HG03432 (cell line): ENCODE measurements at regions not wholly inside any gene's neighbourhood (a gene's known extent, or its start where the extent isn't known, plus 50 kb on each side); places are given as distances from the start of the nearest gene placed in this dataset.

ENCODE experiments used
- ATAC-seq: cut with Tn5 transposase; IDR thresholded peaks from one replicate; pipeline ENCODE4 v1.9.1; 2021; ENCODE audit warnings: mild to moderate bottlenecking, moderate library complexity; ENCODE audit not compliant: unreplicated experiment

DNA sequence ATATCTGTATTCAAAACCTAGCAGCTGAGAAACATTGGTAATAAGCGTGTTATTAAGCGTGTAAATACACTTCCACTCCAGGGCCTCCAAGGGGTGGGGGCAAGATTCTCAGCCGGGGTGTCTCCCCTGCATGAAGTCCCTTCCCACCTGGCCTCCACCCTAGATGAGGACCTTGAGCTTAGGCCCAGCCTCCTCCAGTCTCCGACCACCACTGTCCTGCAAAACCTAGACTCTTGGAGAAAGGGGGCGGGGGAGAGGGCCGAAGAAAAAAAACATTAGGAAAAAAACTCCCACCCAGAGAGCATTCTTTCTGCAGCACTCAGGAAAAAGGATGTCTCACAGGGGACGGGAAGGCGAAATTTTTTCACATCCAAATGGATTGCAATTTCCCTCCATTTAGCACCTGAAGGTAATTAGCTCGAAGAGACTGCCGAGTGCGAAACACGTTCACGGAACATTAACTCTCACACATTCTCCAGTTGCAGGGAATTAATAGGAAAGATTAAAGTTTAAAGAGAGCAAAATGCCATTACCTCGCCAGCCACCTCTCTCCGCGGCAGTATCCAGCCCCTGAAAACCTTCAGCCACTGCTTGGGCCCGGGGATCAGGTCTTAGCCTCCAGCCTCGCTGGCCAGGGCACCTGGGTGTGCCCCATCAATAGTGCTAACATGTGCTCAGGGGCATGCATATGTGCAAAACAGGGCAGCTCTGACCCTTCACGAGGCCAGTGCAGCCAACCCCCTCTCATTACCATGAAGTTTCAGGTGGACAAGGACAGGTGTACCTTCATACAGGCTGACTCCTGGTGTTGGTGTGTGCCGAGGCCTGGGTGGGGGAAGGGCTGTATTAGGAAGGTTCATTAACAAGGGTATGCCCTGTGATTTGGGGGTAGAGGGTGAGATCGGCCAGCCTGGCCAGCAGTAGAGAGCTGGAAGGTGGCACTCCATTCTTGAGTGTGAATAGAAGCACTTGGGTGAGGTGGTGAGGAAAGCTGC, 77.2 kb downstream of the HIF1AN start:
- ATAC-seq = no peak

DNA sequence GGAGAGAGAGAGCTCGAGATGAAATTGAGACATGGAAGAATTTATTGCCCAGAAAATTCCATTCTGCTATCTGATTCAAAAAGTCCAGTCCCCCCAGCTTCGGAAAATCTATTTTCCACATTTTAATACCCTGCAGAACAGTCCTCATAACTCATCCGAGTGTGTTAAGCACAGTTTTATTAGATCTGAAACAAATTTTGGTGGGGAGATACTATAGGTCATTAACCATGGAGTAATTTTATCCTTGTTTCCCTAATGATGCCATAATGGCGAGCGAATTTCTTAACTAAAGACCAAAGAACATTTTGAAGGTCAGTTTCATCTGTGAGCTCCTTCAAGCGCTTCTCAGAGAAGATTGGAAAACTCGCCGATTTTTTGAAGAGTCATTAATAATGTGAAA, 78.1 kb downstream of the HIF1AN start:
- ATAC-seq = no peak

DNA sequence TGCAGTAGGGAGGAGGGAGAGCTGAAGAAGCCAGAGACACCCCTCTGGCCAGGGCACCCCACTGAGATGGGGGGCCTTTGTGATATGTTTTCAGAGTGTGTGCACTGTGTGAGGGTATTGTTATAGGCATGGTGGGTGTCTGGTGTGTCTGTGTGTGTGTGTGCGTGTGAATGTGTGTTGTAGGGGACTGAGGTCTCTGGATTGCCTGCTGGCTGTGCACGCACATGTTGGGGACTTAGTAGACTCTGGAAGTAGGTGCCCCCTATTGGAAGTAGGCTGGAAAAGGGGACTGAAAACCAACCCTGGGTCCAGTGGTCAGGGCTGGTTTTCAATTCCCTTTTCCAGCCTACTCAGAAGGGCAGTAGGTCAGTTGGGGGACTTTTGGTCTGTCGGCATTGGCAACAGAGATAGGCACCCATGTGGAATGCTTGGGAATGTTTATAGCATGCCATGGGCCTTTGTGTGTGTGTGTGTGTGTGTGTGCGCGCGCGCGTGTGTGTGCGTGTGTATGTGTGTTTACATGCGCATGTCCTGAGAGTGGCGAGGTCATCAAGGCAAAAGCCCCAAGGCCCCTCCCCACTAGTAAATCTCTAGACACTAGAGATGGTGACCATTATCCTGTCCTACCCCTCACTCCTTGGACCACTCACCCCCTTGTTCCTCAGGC, 78.8 kb downstream of the HIF1AN start:
- no peak for ATAC-seq

DNA sequence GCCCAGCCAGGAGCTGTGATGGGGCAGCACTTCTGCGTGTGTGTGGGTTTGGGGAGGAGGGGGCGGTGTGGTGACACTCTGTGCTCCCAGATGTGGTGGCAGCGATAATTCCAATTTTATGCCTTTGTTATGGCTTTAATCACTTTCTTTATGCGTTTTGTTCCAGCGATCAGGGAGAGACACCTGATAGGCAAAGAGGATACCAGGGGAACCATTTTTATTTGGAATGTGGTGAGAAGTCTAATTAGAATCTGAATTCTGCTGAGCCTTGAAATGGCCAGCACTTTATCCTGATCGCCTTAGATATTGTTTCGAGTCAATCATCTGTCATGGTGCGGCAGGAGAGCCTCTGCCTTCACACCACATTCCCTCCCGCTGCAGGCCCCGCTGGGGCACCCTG, 79.5 kb downstream of the HIF1AN start:
- ATAC-seq = no peak

DNA sequence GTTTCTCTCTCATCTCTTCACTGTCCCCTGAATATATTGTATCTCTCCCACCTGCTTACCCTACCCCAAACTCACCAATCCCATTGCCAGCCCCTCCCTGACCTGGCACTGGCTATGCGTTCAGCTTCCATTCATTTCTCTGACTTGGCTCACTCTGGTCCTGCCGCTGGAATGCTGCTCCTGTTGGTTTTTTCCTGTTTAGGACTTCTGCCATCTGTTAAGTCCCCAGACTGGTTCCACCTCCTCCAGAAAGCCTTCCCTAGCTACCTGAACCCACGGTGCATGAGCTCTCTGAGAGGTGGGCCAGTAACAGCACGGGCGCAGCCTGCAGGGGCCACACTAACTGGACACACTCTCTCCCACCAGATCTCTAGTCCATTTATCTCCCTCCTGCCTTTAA, 80.2 kb downstream of the HIF1AN start:
- ATAC-seq = no peak

DNA sequence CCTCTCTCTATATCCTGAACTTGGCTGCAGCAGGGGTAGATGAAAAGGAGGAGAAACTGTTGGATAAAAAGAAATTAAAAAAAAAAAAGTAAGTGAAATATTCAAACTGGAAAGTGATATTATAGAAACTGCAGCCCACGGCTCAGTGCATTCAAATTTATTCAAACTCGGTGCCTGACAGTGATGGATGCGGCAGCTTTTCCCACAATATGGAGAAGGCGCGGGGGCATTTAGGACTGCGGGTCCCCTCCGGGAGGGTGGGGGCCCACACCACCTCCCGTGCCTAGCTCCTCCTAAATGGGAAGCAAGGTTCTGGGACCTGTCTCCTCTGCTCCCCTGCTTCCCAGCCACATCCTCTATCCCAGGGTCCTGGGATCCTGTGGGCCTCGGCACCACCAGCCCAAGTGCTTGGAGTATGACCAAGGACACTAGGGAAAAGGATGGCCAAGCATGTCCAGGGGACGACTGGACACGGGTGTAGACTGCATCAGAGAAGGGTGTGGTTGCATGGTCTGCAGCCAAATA, 82.4 kb downstream of the HIF1AN start:
- ATAC-seq = no peak

DNA sequence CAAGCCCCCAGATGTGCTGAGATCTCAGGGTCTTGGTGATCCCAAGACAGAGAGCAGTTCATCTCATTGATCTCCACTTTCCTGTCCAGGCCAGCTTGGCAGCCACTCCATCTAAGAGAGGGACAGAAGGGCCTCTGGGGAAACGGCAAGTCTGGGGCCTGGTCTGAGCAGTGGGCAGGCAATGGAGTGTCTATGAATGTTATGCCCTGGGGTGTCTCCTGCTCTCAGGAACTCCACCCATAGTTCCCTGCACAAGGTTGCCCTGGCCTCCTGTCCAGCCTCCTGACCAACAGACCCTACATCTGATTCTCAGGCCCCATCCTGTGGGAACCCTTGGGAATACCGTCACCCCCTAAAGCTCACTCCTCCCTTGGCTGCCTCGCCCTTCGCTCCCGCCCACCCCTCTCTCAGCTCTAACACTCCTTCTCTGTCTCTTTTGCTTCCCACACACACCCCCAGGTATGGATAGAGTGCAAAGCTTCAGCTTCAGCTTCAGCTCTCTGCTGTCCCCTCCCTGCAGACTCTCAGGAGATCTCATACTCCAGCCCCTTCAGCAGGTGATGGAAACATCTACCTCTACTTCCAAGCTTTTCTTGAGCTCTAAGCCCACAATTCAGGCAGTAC, 83.0 kb downstream of the HIF1AN start:
- no peak for ATAC-seq

DNA sequence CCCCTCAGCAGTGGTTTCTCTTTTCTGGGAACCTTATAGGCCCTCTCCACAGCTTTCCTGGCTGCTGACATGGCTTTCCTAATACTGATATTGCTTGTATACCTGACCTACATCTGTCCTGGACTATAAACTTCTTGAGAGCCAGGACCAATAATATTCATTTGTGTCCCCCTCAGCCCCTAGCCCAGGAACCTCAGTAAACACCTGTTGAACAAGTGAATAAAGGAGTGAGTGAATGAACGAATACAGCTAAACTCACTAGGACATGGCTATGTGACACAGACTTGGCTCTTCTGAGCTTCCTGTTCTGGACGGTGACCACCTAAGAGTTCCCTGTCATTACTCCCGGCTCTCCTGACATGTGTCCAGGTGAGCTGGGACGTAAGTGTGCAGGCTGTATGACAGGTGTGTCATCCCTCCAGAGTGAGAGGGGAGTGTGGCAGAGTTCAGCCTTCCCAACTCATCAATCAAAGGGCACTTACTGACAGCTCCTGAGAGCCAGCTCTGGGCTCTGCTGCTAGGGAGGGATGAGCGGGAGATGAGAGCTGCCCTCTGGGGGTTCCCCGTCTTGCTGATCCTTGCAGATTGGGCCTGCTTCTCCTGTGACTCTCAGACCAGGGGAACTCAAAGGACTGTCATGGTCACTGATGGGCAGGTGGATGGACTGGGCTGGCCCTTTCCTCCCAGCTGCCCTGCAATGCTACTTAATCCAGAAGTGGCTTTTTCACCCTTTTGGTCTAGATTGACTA, 84.5 kb downstream of the HIF1AN start:
- ATAC-seq = no peak

DNA sequence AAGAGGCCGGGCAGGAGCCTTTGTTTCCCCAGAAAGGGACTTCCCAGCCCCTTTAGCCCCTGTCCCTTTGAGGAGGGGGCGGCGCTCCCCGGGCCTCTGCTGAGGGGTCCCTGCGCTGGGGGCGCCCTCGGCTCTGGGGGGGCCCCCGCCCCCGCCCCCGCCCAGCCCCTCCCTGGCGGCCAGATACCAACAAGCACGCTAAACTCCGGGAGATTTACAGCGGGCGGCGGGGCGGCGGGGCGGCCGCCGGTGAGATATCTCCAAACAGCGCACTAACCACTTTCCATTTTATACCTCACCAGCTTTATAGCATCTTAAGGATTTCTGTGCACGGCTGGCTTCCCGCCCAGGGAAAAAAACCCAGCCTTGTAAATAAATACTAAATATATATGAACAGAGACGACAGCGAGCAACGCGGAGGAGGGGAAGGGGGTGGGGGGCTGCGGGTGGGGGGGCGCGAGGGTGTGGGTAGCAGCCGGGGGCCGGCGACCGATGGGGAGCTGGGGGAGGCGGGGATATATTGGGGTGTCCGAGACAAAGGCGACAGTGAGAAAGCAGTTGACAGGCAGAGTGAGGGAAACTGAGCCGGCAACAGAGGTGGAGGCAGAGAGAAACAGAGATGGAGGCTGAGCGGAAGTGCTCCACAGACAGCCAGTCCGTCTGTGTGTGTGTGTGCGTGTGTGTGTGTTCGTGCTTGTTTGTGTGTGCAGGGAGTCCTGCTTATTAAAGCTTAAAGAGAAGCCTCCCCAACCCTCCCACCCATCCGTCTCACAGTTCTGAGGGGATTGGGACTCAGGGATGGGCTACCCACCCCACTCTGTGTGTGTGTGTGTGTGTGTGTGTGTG, 85.8 kb downstream of the HIF1AN start:
- ATAC-seq = no peak

DNA sequence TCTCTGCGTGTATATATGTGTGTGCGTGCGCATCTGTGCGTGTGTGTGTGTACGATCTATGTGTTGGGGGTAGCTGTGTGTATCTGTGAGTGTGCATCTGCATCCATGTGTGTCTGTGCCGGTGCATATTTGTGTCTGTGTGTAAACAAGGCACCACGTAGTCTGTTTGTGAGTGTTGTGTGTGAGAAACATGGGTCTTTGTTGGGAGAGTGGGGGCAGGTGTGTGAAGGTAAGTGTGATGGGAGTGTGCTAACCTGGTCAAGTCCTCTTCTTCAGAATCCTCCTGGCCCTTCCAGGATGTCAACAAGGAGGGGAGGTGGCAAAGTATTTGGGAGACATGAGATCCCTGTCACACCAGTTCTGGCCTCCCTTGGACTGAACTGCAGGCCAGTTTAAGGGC, 87.2 kb downstream of the HIF1AN start:
- ATAC-seq = no peak

DNA sequence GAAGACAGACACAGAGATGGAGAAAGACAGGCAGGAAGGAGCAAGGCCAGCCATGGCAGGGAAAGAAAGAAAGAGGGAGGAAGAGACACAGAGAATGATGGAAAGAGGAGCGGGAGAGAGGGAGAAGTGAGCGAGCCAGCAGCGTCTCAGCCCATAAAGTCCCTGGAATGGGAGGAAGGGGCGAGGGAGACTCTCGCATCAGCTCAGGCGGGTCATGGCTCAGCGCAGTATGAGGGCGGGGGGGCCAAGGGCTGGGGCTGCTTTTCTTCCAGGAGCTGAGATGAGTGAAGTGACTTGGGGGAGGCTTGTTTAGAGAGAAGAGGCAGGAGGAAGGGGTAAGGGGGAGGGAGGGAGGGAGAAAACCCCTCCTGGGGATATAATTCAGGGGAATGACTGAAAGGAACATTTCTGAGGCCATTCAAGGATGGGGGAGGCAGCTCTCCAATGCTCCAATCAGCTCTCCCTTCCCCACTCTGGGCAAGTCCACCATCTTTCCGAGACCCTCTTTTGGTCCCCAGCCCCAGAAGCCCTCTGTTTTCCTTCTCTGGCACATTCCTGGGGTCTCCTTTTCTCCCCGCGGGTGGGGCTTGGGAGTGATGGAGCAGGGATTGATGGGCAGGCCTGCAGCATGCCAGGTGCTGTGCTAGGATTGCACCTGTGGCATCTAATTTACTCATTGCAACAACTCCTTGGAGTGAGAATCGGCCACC, 87.9 kb downstream of the HIF1AN start:
- no peak for ATAC-seq

DNA sequence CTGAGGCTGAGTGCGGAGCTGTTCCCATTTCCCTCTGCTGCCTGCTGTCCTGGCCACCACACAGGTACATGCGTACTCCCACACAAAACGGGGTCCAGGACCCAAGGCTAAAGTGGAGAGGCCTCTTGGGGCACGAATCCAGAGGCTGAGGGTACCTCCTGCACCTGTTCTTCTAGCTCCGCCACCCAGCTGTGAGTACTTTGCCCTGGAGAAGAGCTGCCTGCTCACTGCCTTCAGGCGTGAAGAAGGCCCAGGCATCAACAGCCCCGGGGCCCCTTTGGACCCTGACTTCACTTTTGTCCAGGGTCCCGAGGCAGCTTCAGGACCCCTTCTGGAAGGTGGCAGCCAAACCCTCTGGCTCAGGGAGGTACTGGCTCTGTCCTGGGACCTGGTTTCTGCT, 88.6 kb downstream of the HIF1AN start:
- ATAC-seq = no peak

DNA sequence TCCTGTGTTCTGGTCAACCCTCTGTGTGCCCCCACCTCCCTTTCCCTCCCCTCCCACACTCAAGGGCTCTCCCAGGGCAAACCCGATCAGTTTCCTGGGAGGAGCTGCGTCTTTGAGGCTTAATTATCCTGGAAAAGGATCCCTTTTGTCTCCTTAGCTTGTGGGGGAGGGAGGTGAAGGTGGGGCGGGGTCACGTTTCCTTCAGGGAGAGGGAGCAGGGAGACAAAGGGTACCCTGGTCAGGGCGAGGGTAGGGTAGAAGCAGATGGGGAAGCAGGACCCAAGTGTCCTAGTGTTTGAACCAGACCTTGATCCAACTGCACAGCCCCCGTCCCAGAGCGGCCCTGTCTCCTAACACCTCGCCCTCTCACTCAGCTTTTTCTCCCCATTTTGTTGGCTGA, 90.1 kb downstream of the HIF1AN start:
- ATAC-seq = no peak

DNA sequence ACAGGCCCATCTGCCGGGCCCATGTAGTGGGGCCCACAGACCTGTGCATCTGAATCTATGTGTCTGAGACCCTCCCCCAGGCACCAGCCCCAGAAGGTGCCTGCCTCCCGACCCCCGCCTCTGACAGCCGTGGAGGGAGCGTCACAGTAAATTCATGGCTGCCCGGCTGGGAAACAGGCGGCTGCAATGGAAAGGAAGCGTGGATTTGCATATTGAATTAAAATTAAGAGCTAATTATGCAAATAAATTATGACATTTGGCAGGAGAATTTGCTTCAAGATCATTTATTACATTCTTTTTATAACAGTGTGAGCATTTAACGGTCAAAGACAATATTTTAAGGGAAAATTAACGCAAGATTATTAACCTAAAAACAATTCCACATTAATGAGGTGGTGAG, 92.3 kb downstream of the HIF1AN start:
- no peak for ATAC-seq

DNA sequence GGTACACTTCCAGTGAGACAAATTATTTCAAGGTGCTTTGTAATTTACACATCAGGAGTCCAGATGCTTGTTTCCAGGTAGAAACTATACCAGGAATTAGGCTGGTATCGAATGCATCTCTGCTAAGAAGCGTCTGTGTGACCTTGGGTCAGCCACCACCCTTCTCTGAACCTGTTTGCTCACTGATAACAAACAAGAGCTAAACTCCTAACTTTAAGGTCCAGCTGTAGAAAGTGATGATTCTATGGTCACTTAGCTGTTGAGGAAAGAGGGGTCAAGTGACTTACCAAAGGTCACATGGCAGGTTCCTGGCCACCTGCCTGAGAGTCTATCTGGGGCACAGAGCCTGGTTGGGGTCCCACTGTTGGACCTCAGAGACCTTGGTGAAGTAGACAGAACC, 95.4 kb downstream of the HIF1AN start:
- ATAC-seq = no peak

DNA sequence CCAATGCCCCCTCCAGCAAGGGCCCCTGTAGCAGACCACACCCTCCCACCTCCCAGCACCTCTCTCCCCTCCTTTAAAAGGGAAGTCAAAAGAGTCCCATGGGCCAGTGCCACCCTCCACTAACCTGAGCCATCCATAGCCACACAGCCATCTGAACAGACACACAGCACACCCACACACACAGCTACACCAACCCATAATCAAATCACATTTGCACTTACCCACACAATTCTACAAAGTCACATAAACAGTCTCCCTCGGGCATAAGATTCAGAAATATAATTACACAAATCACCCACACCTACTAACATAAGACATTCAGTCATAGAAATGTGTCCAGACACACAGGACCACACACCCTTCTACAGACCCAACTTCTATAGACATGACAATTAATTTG, 96.3 kb downstream of the HIF1AN start:
- ATAC-seq = no peak

DNA sequence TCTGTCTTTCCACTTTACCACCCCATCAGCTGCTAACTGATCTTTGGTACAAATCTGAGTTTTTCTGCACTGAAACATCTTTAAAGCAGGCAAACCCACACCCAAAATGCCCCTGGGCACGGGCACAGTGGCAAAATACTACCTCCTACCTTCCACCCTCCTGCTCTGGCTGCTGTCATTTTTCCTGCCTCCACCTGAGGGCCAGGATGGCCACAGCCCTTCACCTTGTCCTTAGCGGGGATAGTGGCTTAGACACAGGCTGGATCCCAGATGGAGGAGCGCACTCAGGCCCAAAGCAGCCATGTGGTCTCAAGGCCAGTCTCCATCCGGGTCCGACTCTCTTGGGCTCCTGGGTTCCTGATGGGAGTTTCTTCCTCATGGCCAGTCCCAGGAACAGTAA, 98.3 kb downstream of the HIF1AN start:
- no peak for ATAC-seq

DNA sequence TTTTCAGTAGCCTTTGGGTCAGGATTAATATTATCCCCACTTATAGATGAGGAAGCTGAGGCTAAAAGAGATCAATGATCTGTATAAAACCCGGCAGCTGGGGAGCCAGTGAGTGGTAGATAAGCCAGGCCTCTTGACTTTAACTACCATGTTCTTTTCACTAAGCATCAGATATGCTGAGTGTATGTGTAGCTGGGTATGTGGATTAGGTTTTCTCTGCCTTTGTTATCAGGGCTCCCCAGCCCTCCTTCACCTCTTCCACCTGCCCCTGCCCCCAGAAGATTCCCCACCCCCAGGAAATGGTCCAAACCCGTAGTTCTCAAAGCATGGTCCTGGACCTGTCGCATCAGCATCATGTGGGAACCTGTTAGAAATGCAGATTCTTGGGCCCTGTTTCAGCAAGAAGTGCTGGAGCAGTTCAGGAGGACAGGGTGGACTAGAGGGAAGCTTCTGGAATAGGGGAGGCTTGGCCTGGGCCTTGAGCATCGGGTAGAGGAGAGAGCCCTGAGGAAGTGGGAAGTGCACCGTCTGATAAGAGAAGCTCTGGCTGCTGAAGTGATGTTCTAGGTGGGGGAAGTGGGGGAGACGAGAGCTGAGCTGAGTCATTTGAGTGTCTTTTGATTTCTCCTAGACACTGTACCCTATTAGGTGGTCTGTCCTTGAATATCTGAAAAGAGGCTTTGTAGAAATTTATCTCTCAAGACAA, 101.3 kb downstream of the HIF1AN start:
- ATAC-seq = no peak

DNA sequence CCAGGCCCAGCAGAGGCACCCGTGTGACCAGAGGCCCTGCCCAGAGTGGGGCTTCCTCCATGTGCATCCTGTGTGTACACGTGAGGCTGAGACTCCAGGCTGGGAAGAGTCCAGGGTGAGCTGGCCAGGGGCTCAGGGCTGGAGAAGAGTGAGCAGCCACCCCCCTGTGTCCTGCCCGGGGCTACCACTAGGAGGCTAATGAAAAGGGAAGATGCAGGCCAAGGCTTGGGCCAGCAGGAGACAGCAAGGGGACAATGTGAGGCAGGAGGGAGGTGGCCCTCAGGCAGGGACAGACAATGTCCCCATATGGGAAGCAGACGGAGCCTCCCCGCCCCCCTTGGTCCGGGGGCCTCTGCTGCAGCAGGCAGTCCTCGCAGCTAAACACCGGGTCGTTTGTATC, 102.0 kb downstream of the HIF1AN start:
- no peak for ATAC-seq
